ENCODE measurements at regions not wholly inside any gene's neighbourhood (a gene's known extent, or its start where the extent isn't known, plus 50 kb on each side); places are given as distances from the start of the nearest gene placed in this dataset.

- Histone ChIP-seq H3K4me1 (replicated peaks in 1 of 4; ENCODE audit: control insufficient read depth in 3 of 4, insufficient read depth in 4 of 4, low read length in 3 of 4) (no peaks in the 10 kb centered on the region; a peak in 3 of 7 replicates), H2BK12ac (ENCODE audit: low read depth, low read length) (no peak overlapping the region), H2BK120ac (replicated peaks; ENCODE audit: low read depth, low read length) (no peak overlapping the region), H3K56ac (replicated peaks; ENCODE audit: insufficient read length, low read depth, low read length) (no peak overlapping the region), H3K27me3 (replicated peaks in 1 of 4; ENCODE audit: control insufficient read depth in 3 of 4, extremely low read depth in 1 of 4, insufficient read depth in 3 of 4, low read length in 3 of 4) (peaks cover 7 to 28% (median 18%) of the 10 kb centered on the region in 4 experiments), H3K23ac (ENCODE audit: insufficient read length) (no peak overlapping the region), H3K4me3 (ENCODE audit: extremely low read depth in 1 of 4, insufficient read depth in 2 of 4, low read depth in 3 of 4, low read length in 4 of 4) (no peak overlapping the region), H3K9me3 (ENCODE audit: insufficient read depth in 2 of 2, low read depth in 1 of 2, low read length in 1 of 2) (no peaks in the 10 kb centered on the region), H4K5ac (ENCODE audit: insufficient read length, low read depth, low read length) (no peak overlapping the region), H3K36me3 (ENCODE audit: control insufficient read depth in 2 of 4, insufficient read depth in 4 of 4, low read length in 3 of 4) (no peaks in the 10 kb centered on the region), H2AFZ (ENCODE audit: low read length) (no peak overlapping the region), H3K4me2 (ENCODE audit: insufficient read depth in 1 of 2, low read depth in 2 of 2, low read length in 2 of 2) (no peak overlapping the region), H2BK15ac (ENCODE audit: low read length) (no peak overlapping the region), H2AK5ac (ENCODE audit: low read depth, low read length) (no peak overlapping the region), H3K14ac (ENCODE audit: insufficient read length) (no peak overlapping the region), H2BK20ac (ENCODE audit: low read length) (no peak overlapping the region), H3K79me2 (ENCODE audit: control insufficient read depth in 1 of 2, insufficient read depth in 2 of 2, low read length in 2 of 2) (no peaks in the 10 kb centered on the region; a peak in 1 of 4 replicates), H3K23me2 (ENCODE audit: low read depth, low read length) (no peaks in the 10 kb centered on the region; the same call in 1 of the 2 replicates), H3K4ac (replicated peaks; ENCODE audit: insufficient read length, low read depth, low read length) (no peak overlapping the region), H2BK5ac (ENCODE audit: low read depth, low read length) (no peak overlapping the region), H3K18ac (ENCODE audit: extremely low read depth, low read length) (no peak overlapping the region), H4K20me1 (replicated peaks in 1 of 2; ENCODE audit: control insufficient read depth in 1 of 2, insufficient read depth in 2 of 2, low read length in 2 of 2) (no peaks in the 10 kb centered on the region), H4K91ac (replicated peaks; ENCODE audit: insufficient read length, low read length) (no peak overlapping the region), H3K79me1 (ENCODE audit: low read depth, low read length) (no peaks in the 10 kb centered on the region), H3K27ac (ENCODE audit: low read depth, low read length) (no peak overlapping the region), H4K8ac (ENCODE audit: extremely low read depth, insufficient read depth, low read length) (no peak overlapping the region), H3K9ac (replicated peaks in 1 of 4; ENCODE audit: extremely low read depth in 1 of 4, low read depth in 3 of 4, low read length in 3 of 4) (no peak overlapping the region)
- ChIA-PET CTCF (ENCODE audit: partially characterized antibody) (interaction anchor here (0.7 to 12.5 kb wide), 9 partner anchors 11 to 195 kb away, joined by 3 to 202 read pairs (median 4); no protein-coding TSS in a partner anchor), POLR2A (ENCODE audit: partially characterized antibody) (no interaction called here)
- TF ChIP-seq USF2 (IDR thresholded peaks at IDR 0.05; ENCODE audit: low read length): no peak
- TF ChIP-seq SAP30 (IDR thresholded peaks at IDR 0.05; ENCODE audit: insufficient read depth, insufficient replicate concordance, low read length): no peak
- TF ChIP-seq RNF2 (IDR thresholded peaks at IDR 0.05; ENCODE audit: borderline replicate concordance, low read depth, low read length, missing control alignments, poor library complexity, severe bottlenecking): no peak
- no peak for TF ChIP-seq CREB1 (IDR thresholded peaks at IDR 0.05)
- no peak for TF ChIP-seq GABPA (IDR thresholded peaks at IDR 0.05; ENCODE audit: borderline replicate concordance, insufficient read depth, low read length)
- TF ChIP-seq SP1 (IDR thresholded peaks at IDR 0.05; ENCODE audit: low read depth, low read length): no peak
- no peak for TF ChIP-seq GTF2F1 (IDR thresholded peaks at IDR 0.05; ENCODE audit: borderline replicate concordance, low read depth, low read length)
- DNase-seq (ENCODE audit: low read depth in 1 of 2, low spot score in 2 of 2): no peak
- FAIRE-seq: no peak
- WGBS, 2 experiments (ENCODE audit: extremely low coverage in 1 of 2, insufficient coverage in 1 of 2, insufficient read length in 1 of 2, insufficient replicate concordance in 2 of 2, low coverage in 1 of 2, low lambda C conversion rate in 2 of 2, missing lambda C conversion rate in 1 of 2): 67% methylated on average over 1 of the region's 1 CpG; no CpG with 5 or more reads in 1 of the 2 experiments
Observed at GRCh38 chr15:66847565-66847991, 145.5 kb downstream of the SMAD6 start.
